ENCODE measurements at regions not wholly inside any gene's neighbourhood (a gene's known extent, or its start where the extent isn't known, plus 50 kb on each side); places are given as distances from the start of the nearest gene placed in this dataset.

DNA sequence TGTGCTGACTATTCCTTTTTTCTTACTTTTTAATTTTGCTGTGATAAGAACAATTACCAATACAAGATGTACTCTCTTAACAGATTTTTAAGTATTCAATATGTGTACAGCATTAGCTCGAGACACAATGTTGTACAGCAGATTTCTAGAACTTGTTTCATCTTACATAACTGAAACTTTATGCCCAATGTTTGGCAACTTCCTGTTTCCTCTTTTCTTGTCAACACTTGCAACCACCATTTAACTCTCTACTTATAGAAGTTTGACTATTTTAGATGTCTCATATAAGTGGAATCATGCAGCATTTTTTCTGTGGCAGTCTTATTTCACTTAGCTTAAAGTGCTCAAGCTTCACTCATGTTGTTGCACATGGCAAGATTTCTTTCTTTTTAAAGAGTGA, 1426.8 kb downstream of the SLITRK5 start:
- Histone ChIP-seq H3K4me3 (no peak overlapping the region), H3K36me3 (no peaks in the 10 kb centered on the region), H3K27ac (no peak overlapping the region), H3K27me3 (ENCODE audit: low read depth) (no peaks in the 10 kb centered on the region), H3K9me3 (no peaks in the 10 kb centered on the region), H3K4me1 (no peaks in the 10 kb centered on the region)
- no peak for TF ChIP-seq CTCF (IDR thresholded peaks at IDR 0.05)
- ATAC-seq (no peak), DNase-seq (no peak)
- intact Hi-C loops (cut with DNase I), result no loop called here

DNA sequence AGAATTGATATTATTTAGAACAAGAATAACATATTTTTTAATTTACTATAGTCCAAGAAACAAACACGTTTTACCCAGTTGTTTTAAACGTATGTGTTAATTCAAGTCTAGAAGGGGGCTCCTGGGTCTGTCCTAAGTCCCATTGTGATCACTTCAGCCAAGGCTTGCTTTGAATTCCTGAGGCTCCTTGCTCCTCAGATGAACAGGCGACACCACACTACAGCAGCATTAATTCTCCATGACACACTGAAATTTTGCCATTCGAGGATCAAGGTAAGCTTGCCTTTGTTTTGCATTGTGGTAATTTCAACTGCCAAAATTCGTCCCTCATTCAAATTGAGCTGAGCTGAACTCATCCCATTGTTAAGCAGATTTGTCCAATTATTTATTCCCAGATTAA, 1442.6 kb downstream of the SLITRK5 start:
- Histone ChIP-seq H3K4me1 (no peaks in the 10 kb centered on the region), H3K36me3 (no peaks in the 10 kb centered on the region), H3K27me3 (ENCODE audit: low read depth) (no peaks in the 10 kb centered on the region), H3K4me3 (no peak overlapping the region), H3K9me3 (no peaks in the 10 kb centered on the region), H3K27ac (no peak overlapping the region)
- intact Hi-C loops (cut with DNase I), result no loop called here
- DNase-seq (no peak), ATAC-seq (no peak)
- TF ChIP-seq CTCF (IDR thresholded peaks at IDR 0.05), result no peak

- H3K36me3 ChIP-seq, result no peaks in the 10 kb centered on the region
- intact Hi-C loops (cut with DNase I), result no loop called here
- no peak overlapping the region for H3K4me3 ChIP-seq
- TF ChIP-seq CTCF (IDR thresholded peaks at IDR 0.05), result no peak
- no peaks in the 10 kb centered on the region for H3K9me3 ChIP-seq
- no peak for ATAC-seq
- no peak overlapping the region for H3K27ac ChIP-seq
- no peak for DNase-seq
- H3K4me1 ChIP-seq, result no peaks in the 10 kb centered on the region
- no peaks in the 10 kb centered on the region for H3K27me3 ChIP-seq (ENCODE audit: low read depth)
These were observed 1444.1 kb downstream of the SLITRK5 start for GRCh38 chr13:89115307-89115706.

DNA sequence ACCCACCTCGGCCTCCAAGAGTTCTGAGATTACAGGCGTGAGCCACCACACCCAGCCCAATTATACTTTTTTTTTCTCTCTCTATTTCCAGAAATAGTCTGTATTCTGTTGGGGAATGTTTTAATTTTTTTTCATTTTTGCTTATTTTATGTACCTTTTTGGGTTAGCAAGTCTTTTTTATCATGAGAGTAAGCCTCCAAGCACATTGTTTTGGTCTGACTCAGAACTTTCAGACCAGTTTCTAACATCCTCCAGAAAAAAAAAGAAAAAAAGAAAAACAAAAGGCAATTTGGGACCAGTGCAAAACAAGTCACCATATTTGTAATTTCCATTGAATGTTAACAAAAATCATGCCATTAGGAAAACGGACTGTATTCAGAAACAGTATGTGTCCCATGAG, 1465.5 kb downstream of the SLITRK5 start:
- Histone ChIP-seq H3K4me1 (no peaks in the 10 kb centered on the region), H3K27me3 (ENCODE audit: low read depth) (no peaks in the 10 kb centered on the region), H3K27ac (no peak overlapping the region), H3K4me3 (no peak overlapping the region), H3K36me3 (no peaks in the 10 kb centered on the region), H3K9me3 (no peaks in the 10 kb centered on the region)
- intact Hi-C loops (cut with DNase I), result no loop called here
- DNase-seq (no peak), ATAC-seq (no peak)
- TF ChIP-seq CTCF (IDR thresholded peaks at IDR 0.05), result no peak

- Histone ChIP-seq H3K4me1 (no peaks in the 10 kb centered on the region), H3K27me3 (ENCODE audit: low read depth) (no peaks in the 10 kb centered on the region), H3K36me3 (no peaks in the 10 kb centered on the region), H3K27ac (no peak overlapping the region), H3K4me3 (no peak overlapping the region), H3K9me3 (no peaks in the 10 kb centered on the region)
- intact Hi-C loops (cut with DNase I), result no loop called here
- DNase-seq (no peak), ATAC-seq (peak in 1 of 2 donors; percentile 49)
- TF ChIP-seq CTCF (IDR thresholded peaks at IDR 0.05), result no peak
These were observed 1479.2 kb downstream of the SLITRK5 start for GRCh38 chr13:89150362-89150761.

DNA sequence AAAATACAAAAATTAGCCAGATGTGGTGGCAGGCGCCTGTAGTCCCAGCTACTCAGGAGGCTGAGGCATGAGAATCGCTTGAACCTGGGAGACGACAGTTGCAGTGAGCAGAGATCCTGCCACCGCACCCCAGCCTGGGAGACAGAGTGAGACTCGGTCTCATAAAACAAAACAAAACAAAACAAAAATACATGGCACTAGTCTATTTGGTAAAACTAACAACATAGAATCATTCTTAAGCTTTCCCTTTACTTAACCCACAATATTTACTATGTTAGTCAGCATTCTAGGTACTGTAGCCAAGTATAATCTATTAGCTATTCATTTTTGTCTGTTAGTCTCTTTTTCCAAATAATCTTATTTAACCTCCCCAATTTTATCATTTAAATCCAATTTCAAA, 1482.8 kb downstream of the SLITRK5 start:
- TF ChIP-seq CTCF (IDR thresholded peaks at IDR 0.05), result no peak
- Histone ChIP-seq H3K9me3 (no peaks in the 10 kb centered on the region), H3K4me1 (no peaks in the 10 kb centered on the region), H3K27me3 (ENCODE audit: low read depth) (no peaks in the 10 kb centered on the region), H3K27ac (no peak overlapping the region), H3K4me3 (no peak overlapping the region), H3K36me3 (no peaks in the 10 kb centered on the region)
- ATAC-seq (no peak), DNase-seq (no peak)
- intact Hi-C loops (cut with DNase I), result no loop called here

Data from lower lobe of right lung (tissue), 2 donors.